Endothelial cell of umbilical vein (primary cell): ENCODE measurements at regions not wholly inside any gene's neighbourhood (a gene's known extent, or its start where the extent isn't known, plus 50 kb on each side); places are given as distances from the start of the nearest gene placed in this dataset.

Experiments used
- BruUV-seq: library from RNA; stranded (reverse); fragments of 400-500 nt; replicated peaks from 2 replicates; lab custom pipeline; 2021; lab: Mats Ljungman, UMichigan
- CTCF ChIA-PET: fragments of 300-600, 350-600 bp; sonication (Branson Sonifier 250); formaldehyde crosslinking; loops from one replicate; lab custom pipeline; 2021; ENCODE audit warnings: antibody characterized with exemption, inconsistent platforms; lab: Charles Lee
- POLR2A ChIA-PET: fragments of 300-600, 350-600 bp; sonication (Branson Sonifier 250); formaldehyde crosslinking; loops from one replicate; lab custom pipeline; 2021; ENCODE audit warnings: antibody characterized with exemption, inconsistent platforms; lab: Charles Lee
- DNase-seq: peaks from one replicate; pipeline ENCODE4 v3.0.0-alpha.2; 2011; ENCODE audit warnings: low read depth, low spot score
- FAIRE-seq: peaks from 2 replicates; lab custom pipeline; 2011; peaks lifted over from hg19 to GRCh38; lab: Jason Lieb, UNC
- H2AFZ ChIP-seq: 2 replicates; pipeline ENCODE4 v1.6.0; 2012; ENCODE audit warnings: low read depth, low read length, control low read depth, inconsistent platforms
- H3K27ac ChIP-seq: 2 replicates; pipeline ENCODE4 v1.5.1; 2011; ENCODE audit warnings: low read depth, mild to moderate bottlenecking, control low read depth, low read length, moderate library complexity; ENCODE audit not compliant: insufficient read depth
- H3K27me3 ChIP-seq, 2 experiments: 2 replicates each; pipeline versions ENCODE4 v1.6.0 to v1.6.1; 2011; ENCODE audit warnings: low read length in 2 of 2, mixed read lengths in 1 of 2; ENCODE audit not compliant: control insufficient read depth in 2 of 2, insufficient read depth in 2 of 2
- H3K36me3 ChIP-seq, 2 experiments: 2 replicates in 1 of 2; 3 replicates in 1 of 2; pipeline ENCODE4 v1.5.1; 2011; ENCODE audit warnings: low read length in 2 of 2, mild to moderate bottlenecking in 1 of 2, moderate library complexity in 1 of 2; ENCODE audit not compliant: control insufficient read depth in 2 of 2, insufficient read depth in 2 of 2; ENCODE audit errors: extremely low read depth in 1 of 2
- H3K4me1 ChIP-seq: 3 replicates; pipeline ENCODE4 v1.5.1; 2011; ENCODE audit warnings: mild to moderate bottlenecking, low read length; ENCODE audit not compliant: control insufficient read depth, insufficient read depth; ENCODE audit errors: extremely low read depth
- H3K4me2 ChIP-seq: 2 replicates; pipeline ENCODE4 v1.6.1; 2011; ENCODE audit warnings: low read length, control low read depth, mixed read lengths; ENCODE audit not compliant: insufficient read depth
- H3K4me3 ChIP-seq, 3 experiments: fragments of 200-600 bp in 1 of 3; sonication (generic), shearing (Covaris generic) in 1 of 3; replicated peaks in 1 of 3; 2 replicates each; pipeline ENCODE4 v1.5.1; 2011 to 2016; ENCODE audit warnings: control low read depth in 3 of 3, low read length in 3 of 3, mild to moderate bottlenecking in 2 of 3, inconsistent platforms in 1 of 3, low read depth in 1 of 3, moderate library complexity in 1 of 3; ENCODE audit not compliant: insufficient read depth in 1 of 3
- H3K79me2 ChIP-seq: 2 replicates; pipeline ENCODE4 v1.6.0; 2012; ENCODE audit warnings: low read length, inconsistent platforms; ENCODE audit not compliant: control insufficient read depth, insufficient read depth
- H3K9ac ChIP-seq: replicated peaks from 2 replicates; pipeline ENCODE3; 2011; ENCODE audit warnings: low read length, control low read depth; ENCODE audit not compliant: insufficient read depth; ENCODE audit errors: extremely low read depth
- H3K9me1 ChIP-seq: replicated peaks from 3 replicates; pipeline ENCODE4 v1.6.0; 2011; ENCODE audit warnings: mild to moderate bottlenecking, low read length; ENCODE audit not compliant: control insufficient read depth, insufficient read depth; ENCODE audit errors: extremely low read depth
- H3K9me3 ChIP-seq: replicated peaks from 2 replicates; pipeline ENCODE4 v1.5.1; 2012; ENCODE audit warnings: low read length, inconsistent platforms; ENCODE audit not compliant: control insufficient read depth, insufficient read depth
- H4K20me1 ChIP-seq: replicated peaks from 2 replicates; pipeline ENCODE3; 2011; ENCODE audit warnings: mild to moderate bottlenecking, low read length; ENCODE audit not compliant: control insufficient read depth, insufficient read depth; ENCODE audit errors: extremely low read depth
- CTCF ChIP-seq, 2 donors: IDR thresholded peaks; 1 replicate in 1 of 2; 2 replicates in 1 of 2; pipeline ENCODE4 v1.5.1; 2011; ENCODE audit warnings: low read length in 2 of 2, mild to moderate bottlenecking in 2 of 2, moderate library complexity in 2 of 2, control low read depth in 1 of 2, inconsistent platforms in 1 of 2, low read depth in 1 of 2; ENCODE audit not compliant: insufficient read depth in 1 of 2; ENCODE audit errors: extremely low read depth in 1 of 2
- EZH2 ChIP-seq: IDR thresholded peaks from 2 replicates; pipeline ENCODE4 v1.6.1; 2012; ENCODE audit warnings: borderline replicate concordance, low read depth, mild to moderate bottlenecking, moderate library complexity, low read length, inconsistent platforms; ENCODE audit not compliant: severe bottlenecking
- FOS ChIP-seq: IDR thresholded peaks from 2 replicates; pipeline ENCODE4 v1.6.1; 2011; ENCODE audit warnings: mild to moderate bottlenecking, low read length, moderate library complexity, borderline replicate concordance; ENCODE audit not compliant: insufficient read depth
- GATA2 ChIP-seq: IDR thresholded peaks from 2 replicates; pipeline ENCODE4 v1.7.0; 2011; ENCODE audit warnings: low read depth, mild to moderate bottlenecking, moderate library complexity, mixed read lengths, low read length; ENCODE audit not compliant: insufficient read length, insufficient read depth
- JUN ChIP-seq: IDR thresholded peaks from 2 replicates; pipeline ENCODE4 v1.6.1; 2011; ENCODE audit warnings: borderline replicate concordance, low read depth; ENCODE audit not compliant: insufficient read length, insufficient read depth
- MAX ChIP-seq: IDR thresholded peaks from 2 replicates; pipeline ENCODE4 v1.6.1; 2011; ENCODE audit not compliant: insufficient read depth, insufficient read length
- MYC ChIP-seq: IDR thresholded peaks from one replicate; pipeline ENCODE4 v1.6.1; 2011; ENCODE audit warnings: mild to moderate bottlenecking, low read depth, low read length
- POLR2A ChIP-seq: IDR thresholded peaks from 2 replicates; pipeline ENCODE4 v1.6.1; 2012; ENCODE audit warnings: low read depth, mild to moderate bottlenecking, control low read depth, low read length
- POLR2AphosphoS5 ChIP-seq: IDR thresholded peaks from 2 replicates; pipeline ENCODE4 v1.6.1; 2012; ENCODE audit warnings: low read depth, mild to moderate bottlenecking, control low read depth, low read length, moderate library complexity; ENCODE audit not compliant: insufficient read depth
- dilution Hi-C: fragments of 300-500 bp; cut with MboI; formaldehyde crosslinking; loops from one replicate; pipeline ENCODE4 v1.15.0; 2019; ENCODE audit warnings: low sequenced_read_pairs; ENCODE audit not compliant: extremely low pct_ligation_motif_present
- intact Hi-C: fragments of 100-400 bp; cut with micrococcal nuclease; formaldehyde crosslinking; loops from one replicate; pipeline ENCODE4 v1.10.0; 2022

GRCh38 chr16:85471469-85472431 lies 141.4 kb upstream of the GSE1 start:
- no peaks in the 10 kb centered on the region for H3K36me3 ChIP-seq
- no peak overlapping the region for H3K4me2 ChIP-seq
- CTCF ChIA-PET, result interaction anchor here (1.1 kb wide), 1 partner anchor 19 kb away, joined by 3 read pairs; no protein-coding TSS in a partner anchor
- FAIRE-seq (no peak), DNase-seq (no peak)
- no peaks in the 10 kb centered on the region for H3K79me2 ChIP-seq
- intact Hi-C loops, result no loop called here
- no peaks in the 10 kb centered on the region for H3K9me1 ChIP-seq
- no TSS peak for BruUV-seq
- no peak overlapping the region for H3K4me3 ChIP-seq
- no peaks in the 10 kb centered on the region for H4K20me1 ChIP-seq
- H3K9ac ChIP-seq, result no peak overlapping the region
- H3K27me3 ChIP-seq, result peaks cover 10 to 13% of the 10 kb centered on the region in 2 experiments
- dilution Hi-C loops, result no loop called here
- no peaks in the 10 kb centered on the region for H3K4me1 ChIP-seq
- H3K9me3 ChIP-seq, result no peaks in the 10 kb centered on the region
- POLR2A ChIA-PET, result no interaction called here
- TF ChIP-seq MAX (no peak), POLR2AphosphoS5 (no peak), GATA2 (no peak), JUN (no peak), MYC (no peak), EZH2 (no peak), CTCF (IDR thresholded peaks at IDR 0.05; ENCODE audit: extremely low read depth in 1 of 2, insufficient read depth in 1 of 2, low read depth in 1 of 2, low read length in 2 of 2) (no peak), POLR2A (no peak), FOS (no peak)
- H2AFZ ChIP-seq, result no peak overlapping the region
- no peak overlapping the region for H3K27ac ChIP-seq
